Right ventricle myocardium superior (tissue), 1 donor: ENCODE measurements at regions not wholly inside any gene's neighbourhood (a gene's known extent, or its start where the extent isn't known, plus 50 kb on each side); places are given as distances from the start of the nearest gene placed in this dataset.
A peak's percentile ranks its signal among the peaks of the same experiment; 100 is the strongest.

Source experiments
- ATAC-seq: fragments of 200-7000 bp; cut with Tn5 transposase; one replicate; pipeline ENCODE4 v1.9.1; 2020; ENCODE audit warnings: mild to moderate bottlenecking; ENCODE audit not compliant: poor library complexity
- DNase-seq: peaks from one replicate; pipeline ENCODE4 v3.0.0-alpha.2; 2020
- intact Hi-C: fragments of 100-400 bp; cut with DNase I; formaldehyde crosslinking; loops from one replicate; pipeline ENCODE4 v1.11.2; 2022
- donor health status: DM: no; HTN: yes; CAD: no; lungs with severe emphysema.

DNA sequence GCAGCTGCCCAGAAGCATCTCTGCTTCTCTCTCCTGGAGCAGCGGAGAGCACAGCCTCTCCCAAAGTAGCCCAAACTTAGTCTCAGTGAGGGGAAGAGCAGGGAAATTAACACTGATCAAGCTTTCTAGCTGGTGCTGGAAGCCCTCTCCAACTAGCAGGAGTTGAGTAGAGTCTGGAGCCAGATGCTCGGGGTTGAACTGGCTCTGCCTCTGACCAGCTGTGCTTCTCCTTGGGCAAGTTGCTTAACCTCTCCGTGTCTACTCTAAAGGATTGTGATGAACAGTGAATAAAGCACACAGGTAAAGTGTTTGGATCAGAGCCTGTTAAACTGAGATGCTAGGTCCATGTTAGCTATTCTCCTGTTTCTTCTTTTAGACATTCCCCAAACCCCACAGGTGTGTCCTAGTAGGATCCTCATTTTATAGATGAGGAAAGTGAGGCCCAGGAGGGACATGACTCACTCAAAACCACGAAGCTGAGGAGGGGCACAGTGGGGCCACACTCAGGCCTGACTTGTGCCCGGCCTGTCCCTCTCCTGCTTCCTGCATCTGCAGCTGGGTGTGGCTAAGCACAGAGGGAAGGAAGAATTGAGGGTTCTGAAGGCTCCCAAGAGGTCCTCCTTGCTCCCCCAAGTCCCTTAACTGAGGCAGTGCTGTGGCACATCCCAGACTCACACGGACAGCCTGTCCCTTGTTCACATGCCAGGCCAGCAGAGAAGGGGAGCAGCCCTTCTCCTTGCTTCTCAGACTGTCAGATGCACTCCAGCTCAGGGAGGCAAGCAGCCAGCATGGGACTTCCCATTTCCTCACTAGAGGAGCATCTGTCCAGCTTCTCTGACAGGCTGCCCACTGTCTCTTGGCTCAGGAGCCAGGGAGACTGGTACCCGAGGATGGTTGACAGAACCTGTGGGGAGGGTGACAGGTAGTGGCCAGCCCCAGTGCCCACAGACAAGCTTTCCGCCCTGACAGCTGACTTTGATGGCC is 152.0 kb upstream of the IGSF21 start:
- intact Hi-C loops: no loop called here
- no peak for DNase-seq
- ATAC-seq: no peak

DNA sequence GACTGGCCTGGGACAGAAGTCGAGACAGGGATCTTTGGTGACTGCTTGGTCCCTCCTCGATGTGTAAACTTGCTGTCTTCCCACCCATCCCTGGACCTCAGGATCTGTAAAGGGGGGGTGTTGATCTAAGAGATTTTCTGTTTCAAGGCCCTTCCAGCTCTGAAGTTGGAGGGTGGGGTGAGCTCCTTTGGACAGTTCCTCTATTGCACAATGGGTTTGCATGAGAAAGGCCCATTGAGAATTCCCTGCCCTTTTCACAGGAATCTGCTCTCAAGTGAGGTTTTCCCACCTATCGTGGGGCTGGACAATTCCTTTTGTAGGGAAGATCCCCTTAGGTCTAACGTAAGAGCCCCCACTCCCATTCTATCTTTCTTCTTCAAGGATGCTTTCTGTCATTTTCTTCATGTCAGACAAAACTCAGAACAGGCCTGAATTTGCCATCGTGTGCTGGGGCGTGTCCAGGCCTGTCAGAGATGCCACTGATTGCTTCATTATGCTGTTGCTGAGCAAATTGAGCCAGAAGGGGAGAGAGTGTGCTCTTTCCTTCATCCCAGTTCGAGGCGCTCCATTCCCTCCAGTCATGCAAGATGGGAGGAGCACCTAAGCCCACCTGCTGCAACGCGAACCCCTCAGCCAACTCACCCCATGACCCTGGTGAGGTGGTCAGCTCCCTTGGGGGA is 149.9 kb upstream of the IGSF21 start:
- intact Hi-C loops: no loop called here
- DNase-seq (no peak), ATAC-seq (peak; percentile 57)

DNA sequence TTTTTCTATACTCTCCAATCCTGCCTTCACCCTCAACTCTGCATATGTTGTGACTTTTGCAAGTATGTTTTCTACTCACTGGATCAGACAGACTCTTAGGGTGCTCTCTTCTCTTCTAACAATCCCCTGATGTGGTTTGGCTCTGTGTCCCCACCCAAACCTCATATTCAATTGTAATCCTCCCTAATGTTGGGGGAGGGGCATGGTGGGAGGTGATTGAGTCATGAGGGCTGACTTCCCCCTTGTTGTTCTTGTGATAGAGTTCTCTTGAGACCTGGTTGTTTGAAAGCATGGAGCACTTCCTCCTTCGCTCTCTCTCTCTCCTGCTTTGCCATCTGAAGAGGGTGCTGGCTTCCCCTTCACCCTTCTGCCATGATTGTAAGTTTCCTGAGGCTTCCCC is 148.9 kb upstream of the IGSF21 start:
- ATAC-seq (no peak), DNase-seq (no peak)
- intact Hi-C loops: no loop called here

DNA sequence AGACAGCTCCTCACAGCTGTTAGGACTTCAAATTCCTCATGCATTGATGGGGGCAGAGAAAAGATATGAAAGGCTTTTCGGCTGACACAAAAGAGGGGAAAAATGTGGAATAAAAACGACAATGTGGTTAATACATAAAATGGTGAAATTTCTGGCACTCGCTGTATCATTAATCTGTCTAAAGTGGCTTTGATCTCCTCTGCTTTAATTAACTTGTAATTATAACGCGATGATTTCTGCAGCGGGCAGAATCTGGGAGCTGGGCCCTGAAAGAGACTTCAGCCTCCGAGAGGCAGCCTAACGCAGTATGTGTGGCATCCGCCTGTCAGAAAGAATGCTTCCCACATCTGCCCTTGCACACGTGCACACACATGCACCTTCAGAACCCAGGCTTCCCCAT is 144.1 kb upstream of the IGSF21 start:
- ATAC-seq: no peak
- intact Hi-C loops: no loop called here
- no peak for DNase-seq

DNA sequence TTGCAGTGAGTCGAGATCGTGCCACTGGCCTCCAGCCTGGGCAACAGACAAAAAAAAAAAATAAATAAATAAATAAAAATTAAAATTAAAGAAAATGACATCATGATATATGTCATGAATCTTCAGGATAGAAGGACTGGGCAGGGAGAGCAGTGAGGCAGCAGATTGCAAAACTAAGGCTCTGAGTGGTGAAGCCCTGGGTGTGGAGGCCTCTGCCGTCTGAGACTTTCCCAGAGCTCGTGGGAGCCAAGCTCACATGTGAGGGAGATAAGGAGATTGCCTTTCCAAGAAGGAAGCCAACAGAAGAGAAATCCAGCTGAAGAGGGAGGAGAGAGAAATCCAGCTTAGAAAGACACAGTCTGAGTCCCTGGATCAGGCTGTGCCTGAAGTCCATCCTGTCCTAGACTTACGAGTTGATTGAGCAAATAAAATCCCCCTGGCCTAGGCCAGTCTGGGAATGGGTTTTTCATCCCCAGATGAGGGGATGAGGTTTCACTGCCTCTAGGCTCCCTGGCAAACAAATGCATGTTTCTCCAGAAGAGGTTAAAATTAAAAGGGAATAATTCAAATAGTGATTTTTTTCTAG is 142.0 kb upstream of the IGSF21 start:
- ATAC-seq: no peak
- intact Hi-C loops: no loop called here
- no peak for DNase-seq

DNA sequence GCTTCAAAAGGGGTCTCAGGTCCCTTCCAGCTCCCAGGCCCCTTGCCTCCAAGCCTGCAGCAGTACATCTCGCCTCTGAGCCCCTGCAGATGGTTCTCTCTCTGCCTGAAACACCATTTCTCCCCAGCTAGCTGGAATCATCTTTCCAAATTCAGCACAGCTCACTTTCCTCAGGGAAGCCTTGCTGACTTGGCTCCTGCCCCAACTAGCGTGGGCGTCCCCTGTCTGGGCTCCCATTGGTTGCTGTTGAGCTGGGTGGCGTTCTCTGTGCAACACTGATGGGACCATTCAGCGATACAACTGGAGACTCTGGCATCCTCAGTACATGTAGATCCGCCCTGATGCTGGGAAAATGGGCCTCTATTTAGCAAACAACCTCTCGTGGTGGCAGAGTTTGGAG is 141.3 kb upstream of the IGSF21 start:
- intact Hi-C loops: no loop called here
- no peak for ATAC-seq
- no peak for DNase-seq

DNA sequence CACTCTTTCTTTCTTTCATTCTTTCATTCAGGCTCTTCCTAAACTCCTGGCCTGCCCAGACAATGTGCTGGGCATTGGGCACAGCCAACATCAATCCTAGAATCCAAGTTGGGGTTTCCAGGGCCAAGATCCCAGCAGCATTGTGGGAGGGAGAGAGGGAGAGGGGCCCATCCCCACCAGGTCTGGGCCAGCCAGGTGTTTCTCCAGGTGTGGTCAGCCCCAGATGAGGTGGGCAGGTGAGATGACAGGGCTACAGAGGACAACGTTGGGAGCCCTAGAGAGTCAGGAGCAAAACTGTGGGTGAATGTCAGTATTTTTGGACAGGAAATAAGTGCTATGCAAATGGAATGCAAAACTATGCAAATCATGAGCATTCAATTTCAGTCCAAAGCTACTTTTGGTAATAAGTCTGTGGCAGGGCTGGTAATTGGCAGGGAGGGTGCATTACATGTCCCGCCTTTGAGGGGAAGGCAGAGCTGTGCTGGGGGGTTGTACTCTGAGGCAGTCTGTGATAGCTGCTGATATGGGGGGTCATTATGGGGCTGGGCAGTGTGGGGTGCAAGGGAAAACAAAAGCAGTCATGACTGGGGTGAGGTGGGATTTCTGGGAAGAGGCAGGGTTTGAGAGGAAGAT is 139.9 kb upstream of the IGSF21 start:
- DNase-seq (no peak), ATAC-seq (no peak)
- intact Hi-C loops: no loop called here

DNA sequence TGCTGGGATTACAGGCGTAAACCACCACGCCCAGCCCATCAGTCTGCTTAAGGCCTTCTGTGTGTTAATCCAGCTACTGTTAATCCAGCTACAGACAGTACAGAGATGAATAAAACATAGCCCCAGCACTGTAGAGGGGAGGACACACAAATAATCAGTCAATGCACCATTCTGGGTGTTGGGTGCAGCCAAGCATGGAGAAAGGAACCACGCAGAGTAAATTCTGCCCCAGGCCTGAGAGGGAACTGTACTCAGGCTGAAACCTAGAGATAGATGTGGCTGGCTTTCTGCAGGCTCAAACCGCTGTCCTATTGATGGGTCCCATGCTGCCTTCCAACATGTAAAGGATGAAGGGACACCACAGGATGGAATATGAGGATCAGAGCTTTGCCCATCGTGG is 136.8 kb upstream of the IGSF21 start:
- intact Hi-C loops: no loop called here
- ATAC-seq (no peak), DNase-seq (no peak)

DNA sequence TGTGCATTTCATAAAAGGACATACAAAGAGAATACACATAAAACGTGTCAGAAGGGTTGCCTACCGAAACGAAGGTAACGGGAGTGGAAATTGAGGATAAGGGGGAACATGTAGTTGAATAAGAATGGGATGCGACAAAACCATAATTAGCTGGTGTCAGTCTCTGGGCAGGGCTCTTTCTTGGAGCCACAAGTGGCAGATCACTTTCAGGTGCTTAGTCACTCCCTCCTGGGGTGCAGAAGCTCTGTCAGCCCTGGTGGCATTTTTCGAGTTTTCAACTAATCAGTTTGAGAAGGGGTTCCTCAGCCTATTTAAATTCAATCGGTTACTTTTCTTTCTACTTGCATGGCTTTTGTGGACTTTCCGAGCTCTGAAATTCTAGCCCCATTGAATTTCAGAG is 133.9 kb upstream of the IGSF21 start:
- DNase-seq: no peak
- ATAC-seq: no peak
- intact Hi-C loops: no loop called here

DNA sequence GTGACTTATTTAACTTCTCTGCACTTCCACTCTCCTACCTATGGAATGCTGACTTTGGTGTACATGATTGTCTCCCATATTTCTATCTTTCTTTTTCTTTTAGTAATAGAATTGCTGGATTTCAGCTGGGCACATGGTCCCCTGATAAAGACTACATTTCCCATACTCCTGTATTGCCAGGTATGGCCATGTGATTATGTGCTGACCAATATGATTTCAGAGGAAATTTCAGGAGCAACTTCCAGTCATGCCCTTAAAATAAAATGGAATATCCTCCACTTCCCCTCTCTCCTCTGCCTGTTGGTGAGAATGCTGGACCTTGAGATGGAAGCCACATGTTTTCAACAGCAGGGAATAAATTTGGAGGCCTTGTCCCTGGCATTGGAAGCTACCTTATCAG is 130.7 kb upstream of the IGSF21 start:
- no peak for DNase-seq
- no peak for ATAC-seq
- intact Hi-C loops: no loop called here

DNA sequence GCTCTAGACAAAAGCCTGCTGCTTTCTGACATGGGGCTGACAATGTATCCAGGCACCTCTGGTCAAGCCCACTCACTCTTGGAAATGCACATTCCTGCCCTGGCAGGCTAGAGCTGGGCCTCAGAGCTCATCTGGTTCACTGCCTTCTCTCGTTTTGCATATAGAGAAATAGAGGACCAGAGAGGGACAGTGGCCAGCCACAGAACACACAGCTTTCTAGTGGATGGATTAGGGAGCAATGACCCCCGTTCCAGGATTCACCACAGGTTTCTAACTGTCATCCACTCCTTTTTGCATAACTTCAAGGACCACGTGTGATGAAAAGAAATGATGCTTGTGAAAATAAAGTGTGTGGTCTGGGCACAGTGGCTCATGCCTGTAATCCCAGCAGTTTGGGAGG is 129.6 kb upstream of the IGSF21 start:
- intact Hi-C loops: no loop called here
- DNase-seq (no peak), ATAC-seq (no peak)

DNA sequence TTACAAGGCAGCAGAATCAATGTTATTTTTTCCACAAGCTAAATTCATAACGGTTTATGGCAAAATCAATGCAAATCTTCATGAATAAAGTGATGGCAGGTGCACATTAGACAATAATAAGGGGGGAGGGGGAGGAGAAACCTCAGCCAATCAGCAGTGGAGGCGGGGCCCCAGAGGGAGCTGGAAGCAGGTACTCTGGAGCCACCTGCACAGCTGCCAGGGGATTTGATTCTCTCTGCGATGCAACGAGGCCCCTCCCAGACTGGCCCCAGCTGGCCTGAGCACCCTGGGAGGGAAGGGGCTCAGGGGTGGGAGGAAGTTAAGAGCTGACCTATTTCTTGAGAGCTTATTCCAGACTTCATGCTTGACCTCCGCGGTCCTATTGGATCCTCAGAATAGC is 127.8 kb upstream of the IGSF21 start:
- DNase-seq (no peak), ATAC-seq (no peak)
- intact Hi-C loops: no loop called here

DNA sequence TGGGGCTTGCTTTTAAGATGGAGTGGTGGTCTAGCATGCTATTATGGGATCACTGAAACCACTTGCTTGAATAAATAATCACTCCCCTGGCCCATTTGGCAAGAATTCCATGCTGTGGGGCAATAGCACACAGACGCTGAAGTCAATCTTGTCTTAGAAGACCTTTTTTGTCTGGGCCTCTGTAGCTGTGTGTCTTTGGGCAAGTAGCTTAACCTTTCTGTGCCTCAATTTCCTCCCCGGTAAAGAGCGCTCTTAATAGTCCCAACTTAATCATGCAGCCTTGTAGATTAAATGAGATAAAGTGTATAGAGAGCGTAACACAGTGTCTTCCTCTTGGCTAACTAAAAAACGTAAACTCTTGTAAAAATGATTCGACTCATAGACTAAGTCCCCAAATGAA is 125.4 kb upstream of the IGSF21 start:
- ATAC-seq: no peak
- intact Hi-C loops: no loop called here
- no peak for DNase-seq

DNA sequence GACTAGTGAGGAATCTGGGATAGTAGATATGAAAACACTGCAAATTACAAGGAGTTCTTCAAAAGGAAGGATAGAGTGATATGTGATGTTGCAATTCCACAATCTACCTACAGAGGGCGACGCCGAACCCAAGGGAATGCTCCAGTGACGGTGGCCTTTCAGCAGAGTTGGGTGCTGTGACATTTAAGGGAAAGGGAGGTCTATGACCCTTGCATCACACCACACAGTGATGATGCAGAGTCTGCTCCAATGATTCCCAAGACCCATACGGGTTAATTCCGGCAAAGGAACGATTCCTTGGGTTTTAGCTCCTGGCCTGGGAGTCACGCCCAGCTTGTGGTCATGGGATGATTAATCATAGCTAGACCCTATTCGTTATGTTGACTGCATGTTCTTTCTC is 123.0 kb upstream of the IGSF21 start:
- ATAC-seq (no peak), DNase-seq (no peak)
- intact Hi-C loops: no loop called here

DNA sequence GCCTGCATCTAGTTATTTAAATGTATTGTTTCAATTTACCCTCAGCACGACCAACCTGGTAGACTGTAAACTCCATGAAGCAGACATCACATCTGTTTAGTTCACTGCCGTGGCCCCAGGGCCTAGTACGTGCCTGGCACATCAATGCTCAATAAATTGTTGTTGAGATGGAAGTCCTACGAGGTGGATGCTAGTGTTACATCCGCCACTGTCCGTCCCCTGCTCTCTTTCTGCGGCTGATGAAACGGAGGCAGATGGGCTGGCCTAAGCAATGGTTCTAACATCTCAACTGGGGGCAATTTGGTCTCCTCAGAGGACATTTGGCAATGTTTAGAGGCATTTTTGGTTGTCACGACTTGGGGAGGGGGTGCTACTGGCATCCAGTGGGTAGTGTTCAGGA is 121.4 kb upstream of the IGSF21 start:
- intact Hi-C loops: no loop called here

DNA sequence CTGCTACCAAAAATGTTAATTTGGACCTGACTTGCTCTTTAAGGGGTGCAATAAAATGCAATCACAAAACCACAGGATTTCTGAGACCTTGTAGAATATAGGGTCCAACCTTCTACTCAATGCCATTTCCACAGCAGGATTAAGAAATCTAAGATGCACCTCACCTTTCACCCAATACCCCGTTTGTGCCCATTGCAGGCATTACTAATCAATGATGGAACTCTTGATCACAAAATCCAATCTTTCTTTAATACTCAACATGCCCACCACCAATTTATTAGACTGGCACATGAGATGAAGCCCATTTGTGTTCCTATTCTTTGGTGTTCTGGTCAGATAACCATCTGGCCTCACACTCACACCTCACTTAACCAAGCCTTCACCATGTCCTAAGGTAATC is 117.2 kb upstream of the IGSF21 start:
- DNase-seq (no peak), ATAC-seq (no peak)
- intact Hi-C loops: no loop called here

More for the DNA sequence above, 121.4 kb upstream of the IGSF21 start:
- ATAC-seq: no peak
- no peak for DNase-seq

DNA sequence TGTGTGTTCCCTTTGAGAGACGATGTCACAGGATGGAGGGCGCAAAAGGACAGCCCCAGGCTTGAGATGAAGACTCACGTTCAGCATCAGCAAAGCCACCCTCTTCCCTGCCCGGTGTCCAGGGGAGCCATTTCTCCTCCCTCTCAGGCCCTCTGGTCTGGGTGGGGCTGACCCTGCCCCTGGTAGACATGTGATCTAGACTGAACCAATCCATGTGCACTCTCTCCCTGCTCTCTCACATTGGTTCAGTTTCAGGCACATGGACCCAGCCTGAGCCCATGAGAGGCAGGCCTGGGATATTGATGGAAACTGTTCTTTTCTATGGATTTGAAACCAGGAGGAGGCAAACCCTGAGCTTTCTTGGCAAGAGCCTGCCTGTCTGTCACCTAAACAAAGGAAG is 115.6 kb upstream of the IGSF21 start:
- DNase-seq: no peak
- intact Hi-C loops: no loop called here
- no peak for ATAC-seq

DNA sequence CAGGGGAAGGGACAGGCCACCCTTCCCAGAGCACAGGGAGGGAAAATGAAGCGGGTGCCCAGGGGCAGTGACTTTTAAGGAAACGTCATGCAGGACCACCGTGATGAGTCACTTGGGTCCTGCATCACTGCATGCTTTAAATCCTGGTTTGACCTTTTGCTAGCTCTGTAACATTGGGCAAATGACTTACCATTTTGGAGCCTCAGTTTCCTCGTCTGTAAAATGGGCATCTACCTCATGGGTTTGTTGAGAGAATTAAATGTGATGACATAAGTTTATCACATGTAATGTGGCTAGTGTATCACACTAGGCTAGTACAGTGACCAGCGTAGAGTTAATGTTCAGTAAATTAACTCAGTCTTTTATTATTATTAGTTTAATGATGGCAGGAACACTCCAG is 114.8 kb upstream of the IGSF21 start:
- intact Hi-C loops: no loop called here
- no peak for DNase-seq
- no peak for ATAC-seq

DNA sequence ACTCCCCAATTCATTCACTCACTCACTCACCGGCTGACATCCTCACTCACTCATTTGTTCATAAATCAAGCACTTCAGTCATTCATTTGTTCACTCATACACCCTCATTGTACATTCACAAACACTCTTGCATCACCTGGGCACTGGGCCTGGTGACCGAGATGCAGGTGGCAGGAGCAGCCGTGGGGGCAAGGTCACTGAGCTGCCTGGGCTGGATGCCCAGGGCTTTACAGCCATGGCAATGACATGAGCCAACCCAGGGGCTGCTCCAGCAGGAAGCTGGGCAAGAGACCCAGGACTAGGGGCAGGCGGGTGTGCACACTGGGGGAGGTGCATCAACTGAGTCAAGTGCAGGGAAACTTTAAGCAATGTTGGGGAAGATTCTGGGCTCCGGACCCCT is 113.6 kb upstream of the IGSF21 start:
- DNase-seq: no peak
- intact Hi-C loops: no loop called here
- ATAC-seq: no peak

DNA sequence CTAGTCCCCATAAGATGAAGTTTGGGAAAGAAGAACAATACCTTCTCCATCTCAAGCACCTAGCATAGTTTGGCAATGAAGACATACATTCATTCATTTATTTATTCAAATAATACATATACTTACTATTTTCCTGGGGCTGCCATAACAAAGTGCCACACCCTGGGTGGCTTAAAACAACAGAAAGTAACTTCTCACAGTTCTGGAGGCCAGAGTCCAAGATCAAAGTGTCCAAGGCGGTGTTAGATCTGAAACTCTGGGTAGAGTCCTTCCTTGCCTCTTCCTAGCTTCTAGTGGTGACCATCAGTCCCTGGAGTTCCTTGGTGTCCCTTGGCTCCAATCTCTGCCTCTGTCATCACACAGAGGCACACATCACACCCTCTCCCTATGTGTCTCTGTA is 112.1 kb upstream of the IGSF21 start:
- no peak for DNase-seq
- intact Hi-C loops: no loop called here
- ATAC-seq: no peak
